ENCODE measurements at regions not wholly inside any gene's neighbourhood (a gene's known extent, or its start where the extent isn't known, plus 50 kb on each side); places are given as distances from the start of the nearest gene placed in this dataset.

- TF ChIP-seq CTCF (IDR thresholded peaks at IDR 0.05; ENCODE audit: borderline replicate concordance, extremely low read depth, low read length, poor library complexity, severe bottlenecking) (no peak), EZH2 (IDR thresholded peaks at IDR 0.05; ENCODE audit: borderline replicate concordance, low read depth, low read length, severe bottlenecking) (no peak)
These were observed 892.1 kb upstream of the INTU start for GRCh38 chr4:126740687-126741086.
